ENCODE measurements at regions not wholly inside any gene's neighbourhood (a gene's known extent, or its start where the extent isn't known, plus 50 kb on each side); places are given as distances from the start of the nearest gene placed in this dataset.

GRCh38 chr16:86730086-86730485 lies 151.7 kb downstream of the FOXL1 start (continued):
- TF ChIP-seq ZNF175 (tag by site-specific recombination; IDR thresholded peaks at IDR 0.05) = no peak

- ChIA-PET POLR2A (interaction anchor here (0.6 kb wide), 1 partner anchor 9 kb away, joined by 3 read pairs; no protein-coding TSS in a partner anchor), CTCF (no interaction called here)
- no peaks in the 10 kb centered on the region for H3K9me3 ChIP-seq (ENCODE audit: control insufficient read depth, insufficient read depth, low read depth, low read length)
- no peaks in the 10 kb centered on the region for H3K36me3 ChIP-seq (ENCODE audit: control insufficient read depth in 2 of 2, insufficient read depth in 1 of 2, low read length in 2 of 2)
- no peak overlapping the region for H3K27ac ChIP-seq (ENCODE audit: extremely low read depth, low read depth, low read length)
- H3K4me3 ChIP-seq (ENCODE audit: low read depth, low read length) = no peak overlapping the region
- TF ChIP-seq ZFP41 (tag by site-specific recombination; IDR thresholded peaks at IDR 0.05; ENCODE audit: borderline replicate concordance) = no peak
- TF ChIP-seq ZNF785 (tag by site-specific recombination; IDR thresholded peaks at IDR 0.05) = no peak
- TF ChIP-seq ZNF639 (tag by site-specific recombination; IDR thresholded peaks at IDR 0.05) = no peak
- TF ChIP-seq ZNF658 (tag by site-specific recombination; IDR thresholded peaks at IDR 0.05) = no peak
- no peak for TF ChIP-seq ZEB2 (tag by site-specific recombination; IDR thresholded peaks at IDR 0.05)
- H3K4me1 ChIP-seq (ENCODE audit: control insufficient read depth, insufficient read depth, low read length) = no peaks in the 10 kb centered on the region
Observed at GRCh38 chr16:86730597-86730996, 152.2 kb downstream of the FOXL1 start.

GRCh38 chr16:86732621-86733295 lies 154.4 kb downstream of the FOXL1 start:
- no peak for TF ChIP-seq ZBTB44 (tag by site-specific recombination; IDR thresholded peaks at IDR 0.05)
- TF ChIP-seq ZNF654 (tag by site-specific recombination; IDR thresholded peaks at IDR 0.05; ENCODE audit: low read depth) = no peak
- no peak for TF ChIP-seq GLIS2 (tag by site-specific recombination; IDR thresholded peaks at IDR 0.05)
- TF ChIP-seq PRDM10 (tag by site-specific recombination; IDR thresholded peaks at IDR 0.05) = no peak
- Histone ChIP-seq H3K4me3 (ENCODE audit: low read depth, low read length) (no peak overlapping the region), H3K4me1 (ENCODE audit: control insufficient read depth, insufficient read depth, low read length) (no peaks in the 10 kb centered on the region), H3K9me3 (ENCODE audit: control insufficient read depth, insufficient read depth, low read depth, low read length) (no peaks in the 10 kb centered on the region), H3K36me3 (ENCODE audit: control insufficient read depth in 2 of 2, insufficient read depth in 1 of 2, low read length in 2 of 2) (no peaks in the 10 kb centered on the region), H3K27ac (ENCODE audit: extremely low read depth, low read depth, low read length) (no peak overlapping the region)
- ChIA-PET CTCF (interaction anchor here (0.7 kb wide), 1 partner anchor 478 kb away, joined by 3 read pairs; no protein-coding TSS in a partner anchor), POLR2A (no interaction called here)

- no peaks in the 10 kb centered on the region for H3K9me3 ChIP-seq (ENCODE audit: control insufficient read depth, insufficient read depth, low read depth, low read length)
- no peaks in the 10 kb centered on the region for H3K36me3 ChIP-seq (ENCODE audit: control insufficient read depth in 2 of 2, insufficient read depth in 1 of 2, low read length in 2 of 2)
- H3K4me3 ChIP-seq (ENCODE audit: low read depth, low read length) = no peak overlapping the region
- ChIA-PET POLR2A (no interaction called here), CTCF (no interaction called here)
- H3K27ac ChIP-seq (ENCODE audit: extremely low read depth, low read depth, low read length) = no peak overlapping the region
- H3K4me1 ChIP-seq (ENCODE audit: control insufficient read depth, insufficient read depth, low read length) = no peaks in the 10 kb centered on the region
- TF ChIP-seq ZBTB6 (tag by site-specific recombination; IDR thresholded peaks at IDR 0.05) (no peak), ZBTB17 (tag by site-specific recombination; IDR thresholded peaks at IDR 0.05) (no peak), ZNF707 (tag by site-specific recombination; IDR thresholded peaks at IDR 0.05) (no peak), ZNF747 (tag by site-specific recombination; IDR thresholded peaks at IDR 0.05) (no peak), ZNF19 (tag by site-specific recombination; IDR thresholded peaks at IDR 0.05; ENCODE audit: low read depth) (no peak), ZNF398 (tag by site-specific recombination; IDR thresholded peaks at IDR 0.05) (no peak)
Observed at GRCh38 chr16:86733546-86734254, 155.4 kb downstream of the FOXL1 start.
